K562 (cell line): ENCODE measurements at regions not wholly inside any gene's neighbourhood (a gene's known extent, or its start where the extent isn't known, plus 50 kb on each side); places are given as distances from the start of the nearest gene placed in this dataset.

ENCODE experiments used
- ZNF431 ChIP-seq: sonication (generic); formaldehyde crosslinking; IDR thresholded peaks from 2 replicates; pipeline ENCODE4 v1.8.0; 2022; ENCODE audit warnings: mild to moderate bottlenecking, missing genetic modification reagents
- TF ChIP-seq, protein P1 (sequence below), 3 experiments: IDR thresholded peaks in 2 of 3; conservative IDR thresholded peaks in 1 of 3; 2 replicates each; pipeline ENCODE4 v1.5.1; 2011 to 2012; ENCODE audit warnings: low read length in 3 of 3, mild to moderate bottlenecking in 3 of 3, control low read depth in 2 of 3, improper control_type of control experiment in 1 of 3, inconsistent platforms in 1 of 3, low read depth in 1 of 3, mixed read lengths in 1 of 3, moderate library complexity in 1 of 3; ENCODE audit not compliant: insufficient read depth in 2 of 3

GRCh38 chr9:7570107-7570720 lies 229.4 kb downstream of the DMAC1 start:
- TF ChIP-seq, protein P1, sequence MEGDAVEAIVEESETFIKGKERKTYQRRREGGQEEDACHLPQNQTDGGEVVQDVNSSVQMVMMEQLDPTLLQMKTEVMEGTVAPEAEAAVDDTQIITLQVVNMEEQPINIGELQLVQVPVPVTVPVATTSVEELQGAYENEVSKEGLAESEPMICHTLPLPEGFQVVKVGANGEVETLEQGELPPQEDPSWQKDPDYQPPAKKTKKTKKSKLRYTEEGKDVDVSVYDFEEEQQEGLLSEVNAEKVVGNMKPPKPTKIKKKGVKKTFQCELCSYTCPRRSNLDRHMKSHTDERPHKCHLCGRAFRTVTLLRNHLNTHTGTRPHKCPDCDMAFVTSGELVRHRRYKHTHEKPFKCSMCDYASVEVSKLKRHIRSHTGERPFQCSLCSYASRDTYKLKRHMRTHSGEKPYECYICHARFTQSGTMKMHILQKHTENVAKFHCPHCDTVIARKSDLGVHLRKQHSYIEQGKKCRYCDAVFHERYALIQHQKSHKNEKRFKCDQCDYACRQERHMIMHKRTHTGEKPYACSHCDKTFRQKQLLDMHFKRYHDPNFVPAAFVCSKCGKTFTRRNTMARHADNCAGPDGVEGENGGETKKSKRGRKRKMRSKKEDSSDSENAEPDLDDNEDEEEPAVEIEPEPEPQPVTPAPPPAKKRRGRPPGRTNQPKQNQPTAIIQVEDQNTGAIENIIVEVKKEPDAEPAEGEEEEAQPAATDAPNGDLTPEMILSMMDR (IDR thresholded peaks at IDR 0.05 in 2 of 3, conservative IDR thresholded peaks at IDR 0.05 in 1 of 3; ENCODE audit: insufficient read depth in 2 of 3, low read depth in 1 of 3, low read length in 3 of 3) = peak; percentile 37 to 59 (median 51); a peak in 5 of 6 replicates
- TF ChIP-seq ZNF431 (CRISPR knock-in tag) = no peak
